ENCODE measurements at regions not wholly inside any gene's neighbourhood (a gene's known extent, or its start where the extent isn't known, plus 50 kb on each side); places are given as distances from the start of the nearest gene placed in this dataset.

GRCh38 chrX:109843963-109844751, 111.1 kb upstream of the ACSL4 start:
- DNase-seq: no peak

- no peak for DNase-seq
Observed at GRCh38 chrX:109844986-109845385, 111.9 kb upstream of the ACSL4 start.

GRCh38 chrX:109845996-109846395, 112.9 kb upstream of the ACSL4 start:
- DNase-seq: no peak

- DNase-seq: no peak
Observed at GRCh38 chrX:109847257-109848187, 114.5 kb upstream of the ACSL4 start.

- DNase-seq: no peak
Observed at GRCh38 chrX:109848461-109849050, 115.5 kb upstream of the ACSL4 start.

GRCh38 chrX:109854096-109854495, 121.0 kb upstream of the ACSL4 start:
- DNase-seq: no peak

- DNase-seq: no peak
Observed at GRCh38 chrX:109855501-109855900, 122.4 kb upstream of the ACSL4 start.

- no peak for DNase-seq
Observed at GRCh38 chrX:109856974-109857373, 123.9 kb upstream of the ACSL4 start.

GRCh38 chrX:109857584-109858228, 124.6 kb upstream of the ACSL4 start:
- no peak for DNase-seq

- no peak for DNase-seq
Observed at GRCh38 chrX:109858602-109859341, 125.7 kb upstream of the ACSL4 start.

GRCh38 chrX:109859651-109860050, 126.6 kb upstream of the ACSL4 start:
- no peak for DNase-seq

GRCh38 chrX:109862433-109862832, 129.4 kb upstream of the ACSL4 start:
- DNase-seq: no peak

GRCh38 chrX:109863811-109864210, 130.8 kb upstream of the ACSL4 start:
- no peak for DNase-seq

- no peak for DNase-seq
Observed at GRCh38 chrX:109871121-109871888, 131.6 kb upstream of the TMEM164 start.

GRCh38 chrX:109872021-109872732, 130.7 kb upstream of the TMEM164 start:
- no peak for DNase-seq

- no peak for DNase-seq
Observed at GRCh38 chrX:109873574-109873973, 129.3 kb upstream of the TMEM164 start.

GRCh38 chrX:109873983-109874382, 128.9 kb upstream of the TMEM164 start:
- DNase-seq: no peak

GRCh38 chrX:109874548-109874947, 128.4 kb upstream of the TMEM164 start:
- DNase-seq: no peak

- no peak for DNase-seq
Observed at GRCh38 chrX:109875831-109876230, 127.1 kb upstream of the TMEM164 start.

GRCh38 chrX:109878236-109878635, 124.7 kb upstream of the TMEM164 start:
- no peak for DNase-seq

GRCh38 chrX:109879991-109880390, 122.9 kb upstream of the TMEM164 start:
- no peak for DNase-seq

All from activated T-cell treated with anti-CD3 and anti-CD28 coated beads, Interleukin-2, amount 50 U/mL, for 48 hours (primary cell).